HG03575 (cell line): ENCODE measurements at regions not wholly inside any gene's neighbourhood (a gene's known extent, or its start where the extent isn't known, plus 50 kb on each side); places are given as distances from the start of the nearest gene placed in this dataset.
"Not testable (repeated sequence)": the region's sequence is repeated elsewhere in the genome, so short reads cannot be mapped to it uniquely, and the experiment has no call there.

ENCODE experiments used
- ATAC-seq: cut with Tn5 transposase; IDR thresholded peaks from one replicate; pipeline ENCODE4 v1.9.1; 2021; ENCODE audit not compliant: unreplicated experiment, insufficient number of reproducible peaks, low FRiP score; ENCODE audit errors: extremely low read depth

GRCh38 chr4:74543231-74543781, 98.4 kb downstream of the AREG start:
- peak; percentile 81 for ATAC-seq

DNA sequence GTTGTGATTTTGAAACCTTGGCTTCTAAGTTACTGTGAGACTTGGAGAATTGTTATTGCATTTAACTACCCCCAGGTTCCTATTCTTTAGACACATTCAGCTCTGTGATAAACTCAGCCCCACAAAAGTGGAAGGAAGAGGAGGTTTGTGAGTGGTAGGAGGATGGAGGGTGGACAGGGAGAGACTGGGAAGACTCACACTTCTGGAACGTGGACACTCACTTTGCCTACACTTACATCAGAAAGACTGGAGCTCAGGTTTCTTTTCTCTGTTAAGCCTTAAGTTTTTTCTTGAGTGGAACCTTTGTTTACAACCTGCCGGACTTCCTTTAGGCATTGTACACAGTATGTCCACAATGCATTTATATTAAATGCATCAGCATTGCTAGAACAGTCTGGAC, 99.0 kb downstream of the AREG start:
- no peak for ATAC-seq

DNA sequence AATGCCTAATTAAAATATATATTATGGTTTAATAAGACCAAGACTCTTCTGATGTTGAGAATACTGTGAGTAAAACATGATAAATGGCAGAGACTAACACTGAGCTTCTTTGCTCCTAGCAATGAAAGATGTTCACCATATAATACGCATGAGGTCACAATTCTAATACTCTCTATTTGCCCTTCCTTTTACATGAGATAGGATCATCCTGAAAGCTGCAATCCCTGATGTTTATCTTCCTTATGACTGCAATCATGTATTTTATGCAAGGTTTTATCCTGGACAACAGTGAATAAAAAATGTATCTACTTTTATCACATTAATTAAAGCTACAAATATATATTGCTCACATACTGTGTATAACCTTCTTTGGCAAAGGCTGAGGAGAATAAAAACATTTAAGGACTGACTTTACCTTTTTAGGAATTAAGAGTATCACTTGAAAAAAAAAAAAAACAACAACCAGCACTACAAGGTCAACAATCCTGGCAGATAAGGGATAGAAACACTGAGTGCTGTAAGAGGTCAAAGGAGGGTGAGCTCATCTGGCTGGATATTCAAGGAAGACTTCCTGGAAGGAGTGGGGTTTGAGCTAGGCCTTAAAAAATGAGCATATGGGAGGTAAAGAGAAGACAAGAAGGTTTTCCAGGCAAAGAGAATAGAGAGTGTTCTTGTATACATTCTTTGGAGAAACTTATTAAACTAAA, 99.9 kb downstream of the AREG start:
- ATAC-seq: no peak

- no peak for ATAC-seq
Observed at GRCh38 chr4:74545448-74545847, 100.5 kb downstream of the AREG start.

- ATAC-seq: no peak
Observed at GRCh38 chr4:74546057-74546456, 101.1 kb downstream of the AREG start.

- no peak for ATAC-seq
Observed at GRCh38 chr4:74547042-74547441, 102.1 kb downstream of the AREG start.

GRCh38 chr4:74548561-74548960, 103.6 kb downstream of the AREG start:
- no peak for ATAC-seq

DNA sequence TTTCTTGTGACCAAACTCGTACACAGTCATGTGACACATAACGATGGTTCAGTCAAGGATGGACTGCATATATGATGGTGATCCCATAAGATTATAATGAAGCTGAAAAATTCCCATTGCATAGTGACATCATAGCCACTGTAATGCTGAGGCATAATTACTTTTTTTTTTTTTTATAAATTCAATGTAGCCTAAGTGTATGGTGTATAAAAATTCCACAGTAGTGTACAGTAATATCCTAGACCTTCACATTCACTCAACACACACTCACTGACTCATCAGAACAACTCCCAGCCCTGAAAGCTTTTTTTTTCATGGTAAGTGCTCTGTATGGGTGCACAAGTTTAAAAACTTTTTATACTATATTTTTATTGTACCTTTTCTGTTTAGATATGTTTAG, 105.0 kb downstream of the AREG start:
- ATAC-seq: no peak

DNA sequence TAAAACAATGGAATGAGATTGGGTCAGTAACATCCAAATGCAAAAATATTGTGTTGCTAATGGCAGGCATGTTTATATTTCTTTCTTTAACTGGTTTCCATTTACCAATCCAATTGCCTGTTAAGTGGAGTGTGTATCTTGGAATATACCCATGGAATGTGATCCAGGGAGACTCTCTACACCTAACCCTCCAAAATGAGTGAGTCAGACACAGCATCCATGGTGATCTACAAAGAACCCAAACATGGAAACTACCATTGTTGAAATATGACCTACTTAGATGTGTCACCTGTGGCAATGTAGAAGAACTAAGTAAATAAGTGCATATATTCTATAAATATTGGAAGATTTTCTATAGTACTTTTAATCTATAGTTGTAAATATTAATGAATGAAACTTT, 110.3 kb downstream of the AREG start:
- no peak for ATAC-seq

DNA sequence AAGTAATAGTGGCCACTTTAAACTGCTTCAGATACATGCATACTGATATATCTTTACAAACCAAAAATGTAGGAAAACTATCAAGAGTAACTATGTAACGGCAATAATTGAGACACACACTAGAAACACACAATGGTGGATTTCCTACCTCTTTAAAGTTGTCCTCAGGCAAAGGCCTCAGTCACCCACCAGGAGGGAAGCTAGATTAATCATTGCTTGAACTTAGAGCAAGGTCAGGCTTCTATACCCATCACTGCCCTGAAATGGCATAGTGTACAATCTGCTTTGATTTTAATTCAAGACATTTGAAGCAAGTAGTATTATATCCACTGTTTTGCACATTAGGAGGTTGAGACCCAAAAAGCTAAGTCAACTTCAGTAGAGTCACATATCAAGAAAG, 110.9 kb downstream of the AREG start:
- ATAC-seq: no peak

GRCh38 chr4:74559853-74560252, 114.9 kb downstream of the AREG start:
- no peak for ATAC-seq

GRCh38 chr4:74567981-74568380, 123.0 kb downstream of the AREG start:
- ATAC-seq: no peak

GRCh38 chr4:74570095-74570494, 125.2 kb downstream of the AREG start:
- ATAC-seq: no peak

DNA sequence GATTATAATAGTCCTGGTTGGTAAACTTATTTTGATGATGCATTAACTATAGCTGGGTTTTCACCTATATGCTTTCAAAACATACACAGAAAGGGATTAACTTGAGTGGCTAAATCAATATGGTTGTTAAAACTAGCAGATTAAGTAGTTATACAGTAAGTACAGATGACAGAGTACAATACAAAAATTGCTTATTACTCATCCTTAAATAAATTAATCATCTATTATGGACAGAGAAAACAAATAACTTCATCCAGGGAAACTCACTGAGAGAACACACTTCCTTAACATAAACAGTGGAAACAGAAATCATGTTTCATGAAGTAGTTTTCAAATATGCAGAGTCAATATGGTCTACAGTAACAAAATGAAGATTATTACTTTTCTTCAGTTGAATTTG, 133.4 kb downstream of the AREG start:
- ATAC-seq: no peak

DNA sequence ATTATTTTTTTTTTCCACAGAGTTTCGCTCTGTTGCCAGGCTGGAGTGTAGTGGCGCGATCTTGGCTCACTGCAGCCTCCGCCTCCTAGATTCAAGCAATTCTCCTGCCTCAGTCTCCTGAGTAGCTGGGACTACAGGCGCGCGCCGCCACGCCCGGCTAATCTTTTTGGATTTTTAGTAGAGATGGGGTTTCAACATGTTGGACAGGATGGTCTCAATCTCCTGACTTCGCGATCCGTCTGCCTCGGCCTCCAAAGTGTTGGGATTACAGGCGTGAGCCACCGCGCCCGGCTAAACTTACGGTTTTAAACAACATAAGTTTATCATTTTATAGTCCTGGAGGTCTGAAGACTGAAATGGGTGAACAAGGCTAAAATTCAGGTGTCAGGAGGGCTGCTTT, 133.9 kb downstream of the AREG start:
- ATAC-seq: not testable (repeated sequence)

DNA sequence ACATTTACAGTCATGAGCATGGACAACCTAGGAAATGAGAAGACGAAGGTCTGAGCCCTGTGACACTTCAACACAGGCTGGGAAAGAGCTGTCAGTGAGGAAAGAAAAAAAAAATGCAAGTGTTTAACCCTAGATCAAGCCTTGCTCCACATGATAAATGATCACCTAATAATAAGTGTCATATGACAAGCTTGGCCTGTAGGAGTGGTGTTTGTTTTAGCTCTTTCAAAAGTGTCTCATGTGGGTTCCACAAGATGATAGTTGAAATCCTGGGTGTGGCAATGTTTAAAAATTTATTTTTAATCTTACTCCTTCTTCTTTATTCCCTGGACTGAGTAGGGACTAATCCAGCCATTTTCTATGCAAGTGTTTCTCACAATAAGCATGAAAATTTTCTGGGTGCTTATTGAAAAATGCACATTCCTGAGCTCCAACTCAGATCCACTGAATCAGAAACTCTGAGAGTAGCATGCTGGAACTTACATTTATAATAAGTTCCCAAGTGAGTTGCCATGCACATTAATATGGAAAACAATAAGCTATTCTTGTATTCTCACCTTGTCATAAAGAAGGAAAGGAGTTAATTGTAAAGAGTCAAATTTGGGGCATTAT, 138.3 kb downstream of the AREG start:
- ATAC-seq: no peak

DNA sequence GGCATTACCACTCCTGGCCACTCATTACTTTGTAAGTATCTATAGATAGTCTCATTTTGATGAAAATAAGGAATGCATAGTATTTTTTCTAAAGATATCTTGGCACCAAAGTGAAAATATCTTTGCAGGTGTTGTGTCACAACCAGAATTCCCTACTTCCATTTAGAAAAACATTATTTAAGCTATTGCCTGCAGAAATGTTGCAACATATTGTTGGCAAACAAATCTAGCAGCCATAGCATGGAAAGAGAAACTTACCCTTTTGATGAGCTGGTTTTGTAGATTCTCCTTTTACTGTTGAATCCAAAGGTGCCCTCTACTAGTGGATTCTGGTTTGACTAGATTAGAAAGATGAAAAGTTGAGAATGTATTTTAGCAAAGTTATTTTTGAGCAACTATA, 138.8 kb downstream of the AREG start:
- no peak for ATAC-seq

DNA sequence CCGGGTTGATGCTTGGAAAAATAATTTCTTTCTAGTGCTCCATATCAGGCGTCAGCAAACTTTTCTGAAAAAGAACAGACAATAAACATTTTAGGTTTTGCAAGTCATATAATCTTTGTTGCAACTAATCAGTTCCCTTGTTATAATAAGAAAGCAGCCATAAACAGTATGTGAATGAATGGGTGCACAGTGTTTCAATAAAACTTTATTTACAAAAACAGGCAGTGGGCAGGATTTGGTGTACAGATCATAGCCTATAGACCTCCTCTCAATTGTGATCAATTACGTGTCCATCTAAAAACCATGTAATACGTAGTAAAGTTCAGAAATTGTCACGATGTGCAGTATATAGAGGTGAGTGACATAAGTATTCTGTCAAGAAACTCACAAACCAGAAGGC, 143.4 kb downstream of the AREG start:
- no peak for ATAC-seq

- no peak for ATAC-seq
Observed at GRCh38 chr4:74590476-74590875, 145.5 kb downstream of the AREG start.

- no peak for ATAC-seq
Observed at GRCh38 chr4:74598611-74599325, 153.8 kb downstream of the AREG start.
